K562 (cell line): ENCODE measurements at regions not wholly inside any gene's neighbourhood (a gene's known extent, or its start where the extent isn't known, plus 50 kb on each side); places are given as distances from the start of the nearest gene placed in this dataset.

Source experiments
- ATAC-seq: fragments of 200-7000 bp; cut with Tn5 transposase; 3 replicates; pipeline ENCODE4 v1.9.1; 2020; ENCODE audit warnings: moderate library complexity
- BruUV-seq: library from RNA; stranded (reverse); fragments of 400-500 nt; replicated peaks from 2 replicates; lab custom pipeline; 2021; lab: Mats Ljungman, UMichigan
- CTCF ChIA-PET: fragments of 300-600 bp; formaldehyde crosslinking; extraction: SDS; loops from one replicate; lab custom pipeline; 2021; ENCODE audit warnings: low intra/inter-chr PET ratio; lab: Yijun Ruan, JAX
- POLR2A ChIA-PET: fragments of 300-600, 350-650 bp; sonication (Branson Sonifier 250); formaldehyde crosslinking; extraction: SDS; loops from one replicate; lab custom pipeline; 2021; ENCODE audit warnings: antibody characterized with exemption, inconsistent platforms; lab: Yijun Ruan, JAX
- DNase-seq, 4 experiments: peaks; one replicate each; pipeline versions ENCODE4 v3.0.0 to v3.0.0-alpha.2; 2011 to 2018; ENCODE audit warnings: low spot score in 3 of 4, mixed read lengths in 3 of 4; ENCODE audit errors: extremely low read depth in 1 of 4
- FAIRE-seq: peaks from 2 replicates; lab custom pipeline; 2011; peaks lifted over from hg19 to GRCh38; lab: Jason Lieb, UNC
- H2AFZ ChIP-seq: 2 replicates; pipeline ENCODE4 v1.6.0; 2011; ENCODE audit warnings: low read depth, low read length, control low read depth, inconsistent platforms
- H3K27ac ChIP-seq: fragments of 200-600 bp; 3 replicates; pipeline ENCODE4 v1.8.0; 2011; ENCODE audit warnings: low read depth, mild to moderate bottlenecking, control low read depth, inconsistent platforms, low read length, moderate library complexity, mixed read lengths; ENCODE audit errors: extremely low read depth
- H3K27me3 ChIP-seq, 2 experiments: fragments of 300-600 bp in 1 of 2; 2 replicates in 1 of 2; 3 replicates in 1 of 2; pipeline versions ENCODE4 v1.6.0 to v1.8.0; 2011; ENCODE audit warnings: inconsistent platforms in 2 of 2, low read length in 2 of 2, mild to moderate bottlenecking in 1 of 2, mixed read lengths in 1 of 2, moderate library complexity in 1 of 2; ENCODE audit not compliant: control insufficient read depth in 2 of 2, insufficient read depth in 2 of 2
- H3K36me3 ChIP-seq: fragments of 300-600 bp; 3 replicates; pipeline ENCODE4 v1.8.0; 2011; ENCODE audit warnings: mild to moderate bottlenecking, low read length, inconsistent platforms; ENCODE audit not compliant: control insufficient read depth, insufficient read depth
- H3K4me1 ChIP-seq, 2 experiments: fragments of 200-600 bp in 1 of 2; replicated peaks in 1 of 2; 2 replicates in 1 of 2; 3 replicates in 1 of 2; pipeline versions ENCODE4 v1.5.1 to v1.8.0; 2011; ENCODE audit warnings: inconsistent platforms in 2 of 2, low read length in 2 of 2, mild to moderate bottlenecking in 1 of 2, mixed read lengths in 1 of 2, moderate library complexity in 1 of 2; ENCODE audit not compliant: control insufficient read depth in 2 of 2, insufficient read depth in 2 of 2
- H3K4me2 ChIP-seq: 2 replicates; pipeline ENCODE4 v1.6.1; 2011; ENCODE audit warnings: low read length, control low read depth, inconsistent platforms, mixed read lengths; ENCODE audit not compliant: insufficient read depth
- H3K4me3 ChIP-seq: fragments of 200-600 bp; sonication (generic), shearing (Covaris generic); 2 replicates; pipeline ENCODE4 v1.5.1; 2016; ENCODE audit warnings: control low read depth, inconsistent platforms
- H3K79me2 ChIP-seq: fragments of 200-600 bp; 3 replicates; pipeline ENCODE4 v1.8.0; 2011; ENCODE audit warnings: low read length, inconsistent platforms; ENCODE audit not compliant: control insufficient read depth, insufficient read depth
- H3K9ac ChIP-seq, 2 experiments: 2 replicates each; pipeline versions ENCODE4 v1.6.0 to v1.6.1; 2011; ENCODE audit warnings: low read depth in 2 of 2, low read length in 2 of 2, control low read depth in 1 of 2, inconsistent platforms in 1 of 2, mild to moderate bottlenecking in 1 of 2, mixed read lengths in 1 of 2; ENCODE audit not compliant: insufficient read depth in 1 of 2
- H3K9me1 ChIP-seq: one replicate; pipeline ENCODE4 v1.6.0; 2011; ENCODE audit warnings: inconsistent platforms, mild to moderate bottlenecking, low read length, moderate library complexity; ENCODE audit not compliant: control insufficient read depth, insufficient read depth
- H3K9me3 ChIP-seq: replicated peaks from 2 replicates; pipeline ENCODE4 v1.5.1; 2011; ENCODE audit warnings: low read depth, low read length, inconsistent platforms; ENCODE audit not compliant: control insufficient read depth, insufficient read depth
- H4K20me1 ChIP-seq: replicated peaks from 2 replicates; pipeline ENCODE4 v1.6.1; 2011; ENCODE audit warnings: low read length, inconsistent platforms, mixed read lengths; ENCODE audit not compliant: control insufficient read depth, insufficient read depth
- ARHGAP35 ChIP-seq: fragments of 450-650 bp; IDR thresholded peaks from 2 replicates; pipeline ENCODE4 v1.6.1; 2018; ENCODE audit not compliant: partially characterized antibody
- CREB3L1 ChIP-seq: fragments of 450-650 bp; IDR thresholded peaks from 2 replicates; pipeline ENCODE4 v1.6.1; 2014; ENCODE audit warnings: low read depth, mild to moderate bottlenecking, moderate library complexity, borderline replicate concordance
- E2F5 ChIP-seq: sonication (generic); formaldehyde crosslinking; IDR thresholded peaks from 2 replicates; pipeline ENCODE4 v1.8.0; 2022; ENCODE audit warnings: mild to moderate bottlenecking, missing genetic modification reagents
- ETS2 ChIP-seq: IDR thresholded peaks from 2 replicates; pipeline ENCODE4 v1.6.1; 2016; ENCODE audit warnings: borderline replicate concordance, missing genetic modification characterization, mild to moderate bottlenecking, moderate library complexity, missing compliant biosample characterization; ENCODE audit not compliant: poor library complexity, severe bottlenecking
- FOXP1 ChIP-seq: sonication (generic); formaldehyde crosslinking; IDR thresholded peaks from 2 replicates; pipeline ENCODE4 v1.8.0; 2022; ENCODE audit warnings: mild to moderate bottlenecking, missing genetic modification reagents
- JUNB ChIP-seq: fragments of 450-650 bp; formaldehyde crosslinking; conservative IDR thresholded peaks from 2 replicates; pipeline ENCODE4 v1.4.0; 2020; ENCODE audit warnings: mild to moderate bottlenecking
- NR2F6 ChIP-seq: fragments of 450-650 bp; formaldehyde crosslinking; IDR thresholded peaks from 2 replicates; pipeline ENCODE4 v1.4.0; 2020; ENCODE audit warnings: mild to moderate bottlenecking
- RERE ChIP-seq: sonication (generic); formaldehyde crosslinking; IDR thresholded peaks from 2 replicates; pipeline ENCODE4 v1.8.0; 2023; ENCODE audit warnings: missing genetic modification reagents, mild to moderate bottlenecking, borderline replicate concordance
- SMAD2 ChIP-seq: fragments of 150-350 bp; IDR thresholded peaks from 2 replicates; pipeline ENCODE4 v1.6.1; 2014; ENCODE audit warnings: low read depth, mild to moderate bottlenecking, low read length
- TRIM24 ChIP-seq, 2 experiments: fragments of 450-650 bp; IDR thresholded peaks; 2 replicates each; pipeline ENCODE4 v1.6.1; 2016
- ZNF133 ChIP-seq: fragments of 250-450 bp; sonication (Bioruptor Pico); IDR thresholded peaks from 2 replicates; pipeline ENCODE4 v1.4.0; 2020; ENCODE audit warnings: mild to moderate bottlenecking
- ZNF224 ChIP-seq: sonication (generic); formaldehyde crosslinking; IDR thresholded peaks from 2 replicates; pipeline ENCODE4 v1.8.0; 2022; ENCODE audit warnings: mild to moderate bottlenecking, missing genetic modification reagents
- WGBS: fragments of 100-300 bp; shearing (Covaris generic); methylation state at CpG from one replicate; pipeline ENCODE4 v1.1.6; 2016; ENCODE audit warnings: low coverage, mixed read lengths; ENCODE audit not compliant: insufficient coverage; ENCODE audit errors: missing lambda C conversion rate; 5-methylcytosine and 5-hydroxymethylcytosine counted together
- in situ Hi-C: fragments of 300-500 bp; cut with MboI; formaldehyde crosslinking; loops from 4 replicates; pipeline ENCODE4 v1.15.0; 2018; ENCODE audit warnings: inconsistent platforms, mixed read lengths
- intact Hi-C: fragments of 100-400 bp; cut with micrococcal nuclease; formaldehyde crosslinking; loops from 2 replicates; pipeline ENCODE4 v1.14.2; 2022
- TF ChIP-seq, protein P1 (sequence below): sonication (generic); formaldehyde crosslinking; IDR thresholded peaks from 2 replicates; pipeline ENCODE4 v1.8.0; 2022; ENCODE audit warnings: mild to moderate bottlenecking, low read depth, missing genetic modification reagents

- TF ChIP-seq E2F5 (CRISPR knock-in tag) (no peak), ZNF224 (CRISPR knock-in tag) (no peak), NR2F6 (CRISPR knock-in tag) (no peak), CREB3L1 (no peak)
- TF ChIP-seq, protein P1, sequence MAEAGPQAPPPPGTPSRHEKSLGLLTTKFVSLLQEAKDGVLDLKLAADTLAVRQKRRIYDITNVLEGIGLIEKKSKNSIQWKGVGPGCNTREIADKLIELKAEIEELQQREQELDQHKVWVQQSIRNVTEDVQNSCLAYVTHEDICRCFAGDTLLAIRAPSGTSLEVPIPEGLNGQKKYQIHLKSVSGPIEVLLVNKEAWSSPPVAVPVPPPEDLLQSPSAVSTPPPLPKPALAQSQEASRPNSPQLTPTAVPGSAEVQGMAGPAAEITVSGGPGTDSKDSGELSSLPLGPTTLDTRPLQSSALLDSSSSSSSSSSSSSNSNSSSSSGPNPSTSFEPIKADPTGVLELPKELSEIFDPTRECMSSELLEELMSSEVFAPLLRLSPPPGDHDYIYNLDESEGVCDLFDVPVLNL (CRISPR knock-in tag) = no peak
Measured at GRCh38 chr4:96730432-96730831, 890.5 kb downstream of the PDHA2 start (continued).

GRCh38 chr4:96736352-96736889 is 896.5 kb downstream of the PDHA2 start:
- TF ChIP-seq SMAD2 = no peak
- TF ChIP-seq JUNB (CRISPR knock-in tag) = no peak
- TF ChIP-seq ZNF133 (CRISPR knock-in tag) = no peak
- TF ChIP-seq ARHGAP35 = no peak
- TF ChIP-seq RERE (CRISPR knock-in tag) = no peak
- no peak for TF ChIP-seq FOXP1 (CRISPR knock-in tag)
- no peak for TF ChIP-seq TRIM24 (IDR thresholded peaks at IDR 0.05)
- no peak for TF ChIP-seq ETS2 (tag)
- TF ChIP-seq, all 486 proteins: peak for 0
- BruUV-seq = no TSS peak
- Histone ChIP-seq H3K79me2 (no peaks in the 10 kb centered on the region), H3K36me3 (no peaks in the 10 kb centered on the region), H3K27ac (no peak overlapping the region), H3K4me3 (no peak overlapping the region), H3K9ac (no peak overlapping the region), H3K4me1 (no peaks in the 10 kb centered on the region), H4K20me1 (no peaks in the 10 kb centered on the region), H3K4me2 (no peak overlapping the region), H3K9me1 (no peaks in the 10 kb centered on the region), H3K9me3 (no peaks in the 10 kb centered on the region), H2AFZ (no peak overlapping the region), H3K27me3 (no peaks in the 10 kb centered on the region)
- 3% methylated on average over 2 of the region's 2 CpGs for WGBS
- no peak for ATAC-seq
- ChIA-PET POLR2A (no interaction called here), CTCF (no interaction called here)
- DNase-seq = no peak
- in situ Hi-C loops (no loop called here), intact Hi-C loops (no loop called here)
- FAIRE-seq = no peak
